GM18909 (cell line): ENCODE measurements at regions not wholly inside any gene's neighbourhood (a gene's known extent, or its start where the extent isn't known, plus 50 kb on each side); places are given as distances from the start of the nearest gene placed in this dataset.

Source experiments
- ATAC-seq: cut with Tn5 transposase; IDR thresholded peaks from one replicate; pipeline ENCODE4 v1.9.1; 2021; ENCODE audit warnings: mild to moderate bottlenecking; ENCODE audit not compliant: unreplicated experiment, poor library complexity

GRCh38 chrX:88378406-88378805, 368.6 kb upstream of the CPXCR1 start:
- no peak for ATAC-seq

DNA sequence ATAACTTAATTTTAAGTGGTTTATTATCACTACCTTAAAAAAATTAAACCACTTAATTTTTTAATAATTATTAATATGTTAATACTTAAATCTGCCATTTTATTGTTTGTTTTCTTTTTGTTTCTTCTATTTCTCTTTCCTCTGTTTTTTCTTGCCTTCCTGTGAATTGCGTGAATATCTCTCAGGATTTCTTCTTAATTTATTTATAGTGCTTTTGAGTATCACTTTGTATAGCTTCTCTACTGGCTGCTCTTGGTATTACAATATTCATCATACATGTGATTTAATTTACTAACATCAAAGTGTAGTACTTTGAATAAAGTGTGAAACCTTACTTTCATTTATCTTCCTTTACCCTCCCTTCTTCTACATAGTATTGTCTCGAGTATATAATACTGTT, 349.5 kb upstream of the CPXCR1 start:
- ATAC-seq: no peak

- no peak for ATAC-seq
Measured at GRCh38 chrX:88416002-88416401, 331.0 kb upstream of the CPXCR1 start.

- ATAC-seq: no peak
Measured at GRCh38 chrX:88416965-88417364, 330.1 kb upstream of the CPXCR1 start.

GRCh38 chrX:88424071-88424470, 323.0 kb upstream of the CPXCR1 start:
- no peak for ATAC-seq

DNA sequence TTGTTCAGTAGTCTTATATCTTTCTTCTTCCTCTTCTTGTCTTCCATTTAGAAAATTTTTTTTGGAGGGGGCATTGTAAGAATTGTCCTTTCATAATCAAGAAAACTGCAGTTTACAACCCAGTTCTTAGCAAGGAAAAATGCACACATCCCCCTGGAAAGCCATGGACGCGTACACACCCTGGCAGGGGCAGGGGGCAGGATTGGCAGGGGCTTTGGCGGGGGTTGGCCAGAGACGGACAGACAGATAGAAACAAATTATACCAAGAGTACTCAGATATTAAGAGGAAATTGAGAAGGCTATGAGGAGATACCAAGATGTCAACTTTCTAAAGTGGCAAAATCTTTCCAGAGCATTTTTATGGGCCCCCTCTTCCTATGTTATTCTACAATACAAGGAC, 322.5 kb upstream of the CPXCR1 start:
- ATAC-seq: no peak

- no peak for ATAC-seq
Measured at GRCh38 chrX:88425739-88426138, 321.3 kb upstream of the CPXCR1 start.

- ATAC-seq: no peak
Measured at GRCh38 chrX:88437563-88437962, 309.5 kb upstream of the CPXCR1 start.

DNA sequence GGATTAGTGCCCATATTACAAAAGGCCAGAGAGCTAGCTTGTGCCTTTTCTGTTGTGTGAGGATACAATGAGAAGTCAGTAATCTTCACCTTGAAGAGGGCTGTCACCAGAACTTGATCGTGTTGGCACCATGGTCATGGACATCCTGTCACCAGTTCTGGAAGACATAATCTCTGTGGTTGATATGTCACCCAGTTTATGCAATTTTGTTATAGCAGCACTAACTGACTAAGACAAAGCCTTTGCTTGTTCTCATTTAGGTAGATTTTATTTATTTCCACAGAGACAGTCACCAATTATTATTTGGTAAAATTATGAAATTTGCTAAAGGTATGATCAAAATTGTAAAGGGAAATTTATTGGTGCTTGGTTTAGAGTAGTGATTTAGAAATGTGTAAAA, 308.8 kb upstream of the CPXCR1 start:
- ATAC-seq: no peak

GRCh38 chrX:88439935-88440334, 307.1 kb upstream of the CPXCR1 start:
- no peak for ATAC-seq
